GM10248 (cell line): ENCODE measurements at regions not wholly inside any gene's neighbourhood (a gene's known extent, or its start where the extent isn't known, plus 50 kb on each side); places are given as distances from the start of the nearest gene placed in this dataset.

Experiments used
- CTCF ChIA-PET: fragments of 300-600 bp; sonication (Branson Sonifier 250); formaldehyde crosslinking; extraction: SDS; loops from one replicate; lab custom pipeline; 2021; ENCODE audit warnings: antibody characterized with exemption; lab: Yijun Ruan, JAX
- POLR2A ChIA-PET: fragments of 350-650 bp; sonication (Branson Sonifier 250); formaldehyde crosslinking; extraction: SDS; loops from one replicate; lab custom pipeline; 2020; ENCODE audit warnings: antibody characterized with exemption; lab: Yijun Ruan, JAX
- DNase-seq: peaks from one replicate; pipeline ENCODE4 v3.0.0; 2012; ENCODE audit errors: extremely low spot score
- CTCF ChIP-seq: IDR thresholded peaks from 2 replicates; pipeline ENCODE4 v1.5.1; 2012; ENCODE audit warnings: mild to moderate bottlenecking, low read depth; ENCODE audit errors: extremely low read depth, missing control alignments, control extremely low read depth

- TF ChIP-seq CTCF = no peak
- CTCF ChIA-PET = interaction anchor here (0.9 kb wide), 1 partner anchor 10 kb away, joined by 3 read pairs; no protein-coding TSS in a partner anchor
- POLR2A ChIA-PET = no interaction called here
- no peak for DNase-seq
Observed at GRCh38 chr4:122671919-122672490, 51.1 kb upstream of the IL21 start.

GRCh38 chr4:122673252-122673651 lies 52.4 kb upstream of the IL21 start:
- ChIA-PET POLR2A (no interaction called here), CTCF (interaction anchor here (0.9 kb wide), 1 partner anchor 12 kb away, joined by 3 read pairs; no protein-coding TSS in a partner anchor)
- DNase-seq = no peak
- TF ChIP-seq CTCF = no peak

- DNase-seq = no peak
- ChIA-PET CTCF (interaction anchor here (1.7 kb wide), 1 partner anchor 10 kb away, joined by 4 read pairs; no protein-coding TSS in a partner anchor), POLR2A (no interaction called here)
- no peak for TF ChIP-seq CTCF
Observed at GRCh38 chr4:122674371-122674770, 53.5 kb upstream of the IL21 start.

GRCh38 chr4:122679317-122679716 lies 53.2 kb upstream of the BBS12 start:
- no peak for DNase-seq
- ChIA-PET POLR2A (no interaction called here), CTCF (no interaction called here)
- no peak for TF ChIP-seq CTCF

GRCh38 chr4:122679946-122680345 lies 52.6 kb upstream of the BBS12 start:
- TF ChIP-seq CTCF = no peak
- ChIA-PET POLR2A (no interaction called here), CTCF (no interaction called here)
- no peak for DNase-seq

GRCh38 chr4:122681568-122681967 lies 50.9 kb upstream of the BBS12 start:
- no peak for TF ChIP-seq CTCF
- ChIA-PET POLR2A (no interaction called here), CTCF (no interaction called here)
- DNase-seq = no peak
